ENCODE measurements at regions not wholly inside any gene's neighbourhood (a gene's known extent, or its start where the extent isn't known, plus 50 kb on each side); places are given as distances from the start of the nearest gene placed in this dataset.

DNA sequence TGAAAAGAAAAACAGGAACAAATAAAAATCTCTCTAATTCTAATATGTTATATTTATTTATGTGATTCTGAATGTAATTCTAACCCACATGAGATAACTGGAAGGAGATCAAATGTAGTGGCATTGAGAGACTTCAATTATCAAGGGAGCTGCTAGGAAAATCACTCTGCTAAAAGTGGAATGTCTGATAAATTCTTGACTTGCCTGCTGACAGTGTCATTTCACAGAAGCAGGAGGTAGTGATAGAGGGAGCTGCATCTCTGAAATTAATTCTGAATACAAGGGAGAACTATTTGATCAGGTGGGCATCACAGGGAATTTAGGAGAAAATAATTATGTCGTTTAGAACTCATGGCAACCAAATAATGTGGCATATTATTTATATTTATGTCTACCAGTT is 303.6 kb downstream of the BCAT1 start:
- H4K20me1 ChIP-seq (ENCODE audit: insufficient read depth, low read length) = no peaks in the 10 kb centered on the region
- in situ Hi-C loops (cut with HindIII; ENCODE audit: extremely low pct_ligation_motif_present, low pct_unique_long_range_greater_than_20kb) (no loop called here), intact Hi-C loops (cut with micrococcal nuclease; ENCODE audit: unreplicated experiment) (no loop called here)
- ATAC-seq (no peak), FAIRE-seq (no peak), DNase-seq (ENCODE audit: low spot score) (no peak)
- CTCF ChIA-PET (ENCODE audit: low intra/inter-chr PET ratio, low total read pairs) = no interaction called here
- H3K4me3 ChIP-seq (replicated peaks in 1 of 3; ENCODE audit: insufficient read depth in 1 of 3, low read depth in 2 of 3, low read length in 3 of 3) = no peak overlapping the region
- H3K79me2 ChIP-seq (ENCODE audit: insufficient read depth, low read length) = no peaks in the 10 kb centered on the region
- H3K4me1 ChIP-seq (ENCODE audit: insufficient read depth, low read length) = peaks cover 6% of the 10 kb centered on the region; the same call in 1 of the 2 replicates
- H3K9ac ChIP-seq (ENCODE audit: insufficient read depth, low read depth, low read length) = no peak overlapping the region
- WGBS (ENCODE audit: low lambda C conversion rate) = 12% methylated on average over 1 of the region's 1 CpG
- H3K9me3 ChIP-seq (ENCODE audit: low read length) = no peaks in the 10 kb centered on the region
- no peaks in the 10 kb centered on the region for H3K36me3 ChIP-seq (replicated peaks in 1 of 2; ENCODE audit: control insufficient read depth in 1 of 2, insufficient read depth in 2 of 2, low read length in 2 of 2)
- no peak overlapping the region for H3K27ac ChIP-seq (ENCODE audit: extremely low read length, insufficient read depth, low read length)
- no peak overlapping the region for H3K4me2 ChIP-seq (ENCODE audit: low read depth, low read length)
- POLR2A ChIA-PET = no interaction called here
- H3K27me3 ChIP-seq (ENCODE audit: control insufficient read depth in 1 of 2, insufficient read depth in 2 of 2, low read length in 2 of 2) = no peaks in the 10 kb centered on the region; a peak in 1 of 5 replicates
- TF ChIP-seq HCFC1 (IDR thresholded peaks at IDR 0.05; ENCODE audit: low read depth, low read length) (no peak), TOPORS (CRISPR knock-in tag; IDR thresholded peaks at IDR 0.05) (no peak), ZNF331 (CRISPR knock-in tag; IDR thresholded peaks at IDR 0.05) (no peak), ZNF253 (CRISPR knock-in tag; IDR thresholded peaks at IDR 0.05; ENCODE audit: borderline replicate concordance) (no peak), SRSF9 (IDR thresholded peaks at IDR 0.05; ENCODE audit: borderline replicate concordance, insufficient read depth, low read depth, low read length, poor library complexity, severe bottlenecking) (no peak), ATAD3A (CRISPR knock-in tag; IDR thresholded peaks at IDR 0.05) (no peak), YEATS4 (CRISPR knock-in tag; IDR thresholded peaks at IDR 0.05; ENCODE audit: borderline replicate concordance) (no peak), RAD21 (CRISPR knock-in tag; IDR thresholded peaks at IDR 0.05) (no peak), PAX8 (CRISPR knock-in tag; IDR thresholded peaks at IDR 0.05; ENCODE audit: borderline replicate concordance) (no peak), KDM2A (CRISPR knock-in tag; IDR thresholded peaks at IDR 0.05; ENCODE audit: borderline replicate concordance, low read depth) (no peak), FOSL1 (CRISPR knock-in tag; IDR thresholded peaks at IDR 0.05; ENCODE audit: borderline replicate concordance) (no peak), ZBTB42 (CRISPR knock-in tag; IDR thresholded peaks at IDR 0.05) (no peak), TBX3 (IDR thresholded peaks at IDR 0.05; ENCODE audit: borderline replicate concordance) (no peak)
- TF ChIP-seq, protein P1, sequence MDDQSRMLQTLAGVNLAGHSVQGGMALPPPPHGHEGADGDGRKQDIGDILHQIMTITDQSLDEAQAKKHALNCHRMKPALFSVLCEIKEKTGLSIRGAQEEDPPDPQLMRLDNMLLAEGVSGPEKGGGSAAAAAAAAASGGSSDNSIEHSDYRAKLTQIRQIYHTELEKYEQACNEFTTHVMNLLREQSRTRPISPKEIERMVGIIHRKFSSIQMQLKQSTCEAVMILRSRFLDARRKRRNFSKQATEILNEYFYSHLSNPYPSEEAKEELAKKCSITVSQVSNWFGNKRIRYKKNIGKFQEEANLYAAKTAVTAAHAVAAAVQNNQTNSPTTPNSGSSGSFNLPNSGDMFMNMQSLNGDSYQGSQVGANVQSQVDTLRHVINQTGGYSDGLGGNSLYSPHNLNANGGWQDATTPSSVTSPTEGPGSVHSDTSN (CRISPR knock-in tag; IDR thresholded peaks at IDR 0.05; ENCODE audit: borderline replicate concordance) = no peak
- TF ChIP-seq, protein P2, sequence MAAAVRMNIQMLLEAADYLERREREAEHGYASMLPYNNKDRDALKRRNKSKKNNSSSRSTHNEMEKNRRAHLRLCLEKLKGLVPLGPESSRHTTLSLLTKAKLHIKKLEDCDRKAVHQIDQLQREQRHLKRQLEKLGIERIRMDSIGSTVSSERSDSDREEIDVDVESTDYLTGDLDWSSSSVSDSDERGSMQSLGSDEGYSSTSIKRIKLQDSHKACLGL (CRISPR knock-in tag; IDR thresholded peaks at IDR 0.05) = no peak
- H2AFZ ChIP-seq (ENCODE audit: low read length) = no peak overlapping the region
- BruUV-seq (replicated peaks) = no TSS peak

All from HepG2 (cell line).